DMS53 treated with DMSO at 0.1 percent for 48 hours (cell line): ENCODE measurements at regions not wholly inside any gene's neighbourhood (a gene's known extent, or its start where the extent isn't known, plus 50 kb on each side); places are given as distances from the start of the nearest gene placed in this dataset.

ENCODE experiments used
- DNase-seq: peaks from one replicate; lab custom pipeline; 2025; ENCODE audit not compliant: unreplicated experiment; lab: John Stamatoyannopoulos, UW

- no peak for DNase-seq
These were observed 51.3 kb upstream of the GRIA1 start for GRCh38 chr5:153439130-153439529.
